Activated CD4-positive, alpha-beta T cell treated with anti-CD3 and anti-CD28 coated beads for 1 hour (primary cell): ENCODE measurements at regions not wholly inside any gene's neighbourhood (a gene's known extent, or its start where the extent isn't known, plus 50 kb on each side); places are given as distances from the start of the nearest gene placed in this dataset.

ENCODE experiments used
- DNase-seq: peaks from one replicate; pipeline ENCODE4 v3.0.0-alpha.2; 2020

DNA sequence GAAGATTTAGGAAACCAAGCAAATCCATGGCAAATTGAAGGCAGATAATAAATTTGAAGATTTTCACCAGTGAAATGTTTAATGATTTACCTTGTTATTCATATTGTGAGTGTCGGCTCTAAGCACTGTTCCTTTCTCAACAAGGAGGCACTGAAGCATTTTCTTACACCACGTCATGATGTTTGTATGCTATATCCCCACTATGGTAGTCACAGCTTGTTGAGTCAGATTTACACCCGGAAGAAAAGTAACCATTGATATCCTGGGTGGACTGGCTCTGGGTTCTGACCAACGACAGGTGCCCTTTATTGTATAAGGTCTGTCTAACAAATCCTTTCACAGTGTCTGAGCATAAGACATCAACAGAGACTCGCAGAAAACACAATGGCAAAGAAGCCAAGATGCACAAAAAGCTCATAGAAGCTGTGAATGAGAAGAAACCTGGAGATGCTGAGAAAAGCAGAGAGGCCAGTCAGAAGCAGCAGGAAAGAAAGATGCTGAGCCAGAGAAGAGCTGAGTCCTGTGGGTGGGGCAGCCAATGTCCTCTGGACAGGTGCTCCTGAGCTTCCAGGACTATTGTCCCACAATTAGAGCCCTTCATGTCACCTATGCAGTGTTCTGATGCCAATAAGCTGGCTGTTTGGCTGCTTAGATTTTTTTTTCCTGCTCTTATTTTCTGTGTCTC, 49.7 kb upstream of the ARHGAP5 start:
- DNase-seq: no peak
